ENCODE measurements at regions not wholly inside any gene's neighbourhood (a gene's known extent, or its start where the extent isn't known, plus 50 kb on each side); places are given as distances from the start of the nearest gene placed in this dataset.
"Not testable (repeated sequence)": the region's sequence is repeated elsewhere in the genome, so short reads cannot be mapped to it uniquely, and the experiment has no call there.

GRCh38 chr1:228611707-228612106 lies 123.6 kb upstream of the RHOU start:
- not testable (repeated sequence) for TF ChIP-seq CTCF, EZH2, EZH2phosphoT487 (IDR thresholded peaks at IDR 0.05)

Data from neural progenitor cell (in vitro differentiated cells).